GM13977 (cell line): ENCODE measurements at regions not wholly inside any gene's neighbourhood (a gene's known extent, or its start where the extent isn't known, plus 50 kb on each side); places are given as distances from the start of the nearest gene placed in this dataset.

Source experiments
- DNase-seq: peaks from one replicate; pipeline ENCODE4 v3.0.0; 2012; ENCODE audit warnings: low spot score
- CTCF ChIP-seq: IDR thresholded peaks from 2 replicates; pipeline ENCODE4 v1.5.1; 2012; ENCODE audit warnings: mild to moderate bottlenecking, control low read depth; ENCODE audit not compliant: insufficient read depth; ENCODE audit errors: extremely low read depth, missing control alignments
- in situ Hi-C: fragments of 300-500 bp; cut with MboI; formaldehyde crosslinking; loops from one replicate; pipeline ENCODE4 v1.12.0; 2022; ENCODE audit warnings: low sequenced_read_pairs, low pct_unique_long_range_greater_than_20kb, mixed read lengths, inconsistent platforms; ENCODE audit not compliant: unreplicated experiment

DNA sequence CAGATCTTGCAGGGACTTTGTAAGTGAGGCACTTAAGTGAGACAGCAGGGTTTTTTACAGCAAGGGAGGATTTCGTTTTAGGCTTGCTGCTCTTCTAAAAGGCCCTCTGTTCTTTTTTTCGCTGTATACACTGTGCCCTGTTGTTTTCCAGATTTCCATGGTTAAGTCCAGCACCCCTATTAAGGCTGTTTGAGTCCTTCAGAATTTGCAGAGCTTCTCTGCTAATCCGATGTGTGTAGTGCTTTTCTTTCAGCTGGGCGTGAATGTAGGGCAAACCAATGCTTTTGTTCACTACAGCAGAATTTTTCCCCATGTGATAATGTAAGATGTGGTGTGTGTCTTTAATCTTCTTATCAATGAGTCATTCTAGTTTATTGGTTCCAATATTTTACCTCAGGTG is 200.5 kb upstream of the RREB1 start:
- in situ Hi-C loops: no loop called here
- no peak for DNase-seq
- TF ChIP-seq CTCF: no peak

- DNase-seq: no peak
- no peak for TF ChIP-seq CTCF
- in situ Hi-C loops: no loop called here
These were observed 199.6 kb upstream of the RREB1 start for GRCh38 chr6:6908121-6908520.

GRCh38 chr6:6909111-6909510 is 198.7 kb upstream of the RREB1 start:
- no peak for DNase-seq
- no peak for TF ChIP-seq CTCF
- in situ Hi-C loops: no loop called here

DNA sequence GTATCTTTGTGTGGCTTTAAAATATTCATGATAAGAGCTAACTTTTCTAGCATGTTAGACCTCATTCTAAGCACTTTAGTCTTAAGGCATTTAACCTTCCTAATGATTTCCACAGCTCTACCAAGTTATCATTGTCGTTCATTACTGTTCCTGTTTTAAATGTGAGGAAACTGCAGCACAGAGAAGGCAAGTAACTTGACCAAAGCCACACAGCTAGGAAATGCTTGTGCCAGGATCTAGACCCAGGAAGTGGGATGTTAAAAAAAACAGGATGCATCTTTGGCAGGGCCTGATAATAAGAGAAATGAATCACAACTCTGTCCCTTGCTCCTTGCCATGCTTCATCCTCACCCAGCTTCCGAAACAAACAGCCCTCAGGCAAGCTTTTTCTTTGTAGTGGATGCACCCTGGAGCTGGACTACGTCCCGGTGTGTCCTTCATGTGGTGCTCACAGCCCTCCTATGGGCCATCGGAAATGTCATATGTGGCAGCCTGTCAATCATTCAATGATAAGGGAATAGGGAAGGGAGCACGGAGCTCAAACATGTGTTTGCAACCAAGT is 196.9 kb upstream of the RREB1 start:
- no peak for TF ChIP-seq CTCF
- in situ Hi-C loops: no loop called here
- DNase-seq: no peak

- no peak for TF ChIP-seq CTCF
- in situ Hi-C loops: no loop called here
- no peak for DNase-seq
These were observed 196.4 kb upstream of the RREB1 start for GRCh38 chr6:6911391-6911790.

DNA sequence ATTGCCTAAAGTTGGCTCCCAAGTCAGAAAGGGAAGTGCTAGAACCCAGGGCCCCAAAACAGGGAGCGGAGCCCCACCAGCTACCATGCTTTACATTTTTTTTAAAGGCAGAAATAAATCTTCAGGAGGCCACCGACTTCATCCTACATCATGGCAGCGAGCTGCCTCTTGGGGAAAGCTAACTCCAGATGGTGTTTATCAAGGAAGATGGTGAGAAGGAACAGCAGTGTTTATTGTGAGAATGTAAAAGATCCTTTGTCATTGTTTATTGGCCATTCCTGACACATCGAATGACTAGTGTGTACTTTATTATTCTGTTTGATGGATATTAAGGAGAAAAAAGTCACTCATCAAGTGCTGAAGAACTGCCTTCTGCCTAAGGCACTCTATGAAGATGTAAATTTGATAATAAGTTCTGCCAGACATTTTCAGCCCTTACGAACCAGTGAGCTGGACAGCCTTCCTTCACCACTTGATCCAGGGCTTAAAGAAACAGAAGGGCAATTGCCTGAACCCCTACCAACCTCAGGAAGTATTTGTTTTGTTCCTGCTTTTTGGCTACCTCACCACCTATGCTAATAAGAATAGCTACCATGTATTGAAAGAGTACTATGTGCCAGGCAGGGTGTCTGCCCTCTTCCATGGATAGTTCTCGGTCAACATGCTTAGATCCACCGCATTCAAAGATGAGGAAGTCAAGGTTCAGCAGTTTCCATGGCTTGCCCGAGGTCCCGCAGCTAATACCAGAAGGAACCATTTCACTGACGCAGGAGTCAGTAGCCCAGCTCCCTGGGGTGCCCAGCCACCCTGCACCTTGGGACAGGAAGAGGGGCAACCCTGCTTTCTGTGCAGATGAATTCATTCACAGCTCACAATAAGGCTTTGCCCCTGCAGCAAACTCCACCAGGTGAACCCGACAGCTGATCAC is 194.7 kb upstream of the RREB1 start:
- no peak for DNase-seq
- in situ Hi-C loops: no loop called here
- TF ChIP-seq CTCF: no peak
